Uterus (tissue), 2 donors: ENCODE measurements at regions not wholly inside any gene's neighbourhood (a gene's known extent, or its start where the extent isn't known, plus 50 kb on each side); places are given as distances from the start of the nearest gene placed in this dataset.

ENCODE experiments used
- CTCF ChIP-seq, 4 experiments: fragments of 200-600 bp in 2 of 4; fragments of 450-650 bp in 2 of 4; sonication (generic) in 2 of 4; IDR thresholded peaks; one replicate each; pipeline ENCODE4 v1.5.1; 2016 to 2019; ENCODE audit warnings: antibody characterized with exemption in 4 of 4, mild to moderate bottlenecking in 2 of 4, moderate library complexity in 1 of 4
- POLR2A ChIP-seq, 2 donors: fragments of 450-650 bp; IDR thresholded peaks; one replicate each; pipeline ENCODE4 v1.6.1; 2016; ENCODE audit warnings: antibody characterized with exemption in 2 of 2, mild to moderate bottlenecking in 1 of 2, moderate library complexity in 1 of 2

GRCh38 chr3:117817103-117817502 lies 1107.5 kb downstream of the TUSC7 start:
- no peak for TF ChIP-seq POLR2A (IDR thresholded peaks at IDR 0.05)
- no peak for TF ChIP-seq CTCF (IDR thresholded peaks at IDR 0.05)
